Fibroblast of pulmonary artery (primary cell): ENCODE measurements at regions not wholly inside any gene's neighbourhood (a gene's known extent, or its start where the extent isn't known, plus 50 kb on each side); places are given as distances from the start of the nearest gene placed in this dataset.

Experiments
- DNase-seq: peaks from one replicate; pipeline ENCODE4 v3.0.0-alpha.2; 2010; ENCODE audit warnings: low read depth
- H3K4me3 ChIP-seq: replicated peaks from 2 replicates; pipeline ENCODE4 v1.5.1; 2011; ENCODE audit warnings: low read depth, mild to moderate bottlenecking, control low read depth, low read length, moderate library complexity
- TF ChIP-seq, protein P1 (sequence below): IDR thresholded peaks from 2 replicates; pipeline ENCODE4 v1.5.1; 2011; ENCODE audit warnings: mild to moderate bottlenecking, control low read depth, low read length, inconsistent platforms; ENCODE audit errors: missing control alignments

DNA sequence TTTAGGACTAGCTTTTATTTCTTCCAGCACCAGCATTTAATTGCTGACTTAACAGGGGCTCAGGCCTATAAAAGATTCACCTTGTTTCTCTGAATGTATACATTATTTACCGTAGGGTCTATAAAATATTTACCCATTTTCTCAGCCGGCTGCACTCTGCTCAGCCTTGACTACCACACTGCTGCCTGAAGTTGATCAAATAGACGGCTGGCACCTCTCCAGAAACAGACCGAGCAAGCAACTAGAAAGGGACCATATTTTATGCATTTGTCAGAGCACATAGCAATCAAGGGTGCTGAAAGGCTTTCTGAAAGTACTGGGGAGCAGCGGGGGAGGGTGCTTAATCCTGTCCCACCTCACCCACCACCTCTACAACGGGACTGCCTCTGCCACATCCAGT, 64.7 kb upstream of the FGGY start:
- TF ChIP-seq, protein P1, sequence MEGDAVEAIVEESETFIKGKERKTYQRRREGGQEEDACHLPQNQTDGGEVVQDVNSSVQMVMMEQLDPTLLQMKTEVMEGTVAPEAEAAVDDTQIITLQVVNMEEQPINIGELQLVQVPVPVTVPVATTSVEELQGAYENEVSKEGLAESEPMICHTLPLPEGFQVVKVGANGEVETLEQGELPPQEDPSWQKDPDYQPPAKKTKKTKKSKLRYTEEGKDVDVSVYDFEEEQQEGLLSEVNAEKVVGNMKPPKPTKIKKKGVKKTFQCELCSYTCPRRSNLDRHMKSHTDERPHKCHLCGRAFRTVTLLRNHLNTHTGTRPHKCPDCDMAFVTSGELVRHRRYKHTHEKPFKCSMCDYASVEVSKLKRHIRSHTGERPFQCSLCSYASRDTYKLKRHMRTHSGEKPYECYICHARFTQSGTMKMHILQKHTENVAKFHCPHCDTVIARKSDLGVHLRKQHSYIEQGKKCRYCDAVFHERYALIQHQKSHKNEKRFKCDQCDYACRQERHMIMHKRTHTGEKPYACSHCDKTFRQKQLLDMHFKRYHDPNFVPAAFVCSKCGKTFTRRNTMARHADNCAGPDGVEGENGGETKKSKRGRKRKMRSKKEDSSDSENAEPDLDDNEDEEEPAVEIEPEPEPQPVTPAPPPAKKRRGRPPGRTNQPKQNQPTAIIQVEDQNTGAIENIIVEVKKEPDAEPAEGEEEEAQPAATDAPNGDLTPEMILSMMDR, result no peak
- DNase-seq, result peak; percentile 33
- H3K4me3 ChIP-seq, result no peak overlapping the region

DNA sequence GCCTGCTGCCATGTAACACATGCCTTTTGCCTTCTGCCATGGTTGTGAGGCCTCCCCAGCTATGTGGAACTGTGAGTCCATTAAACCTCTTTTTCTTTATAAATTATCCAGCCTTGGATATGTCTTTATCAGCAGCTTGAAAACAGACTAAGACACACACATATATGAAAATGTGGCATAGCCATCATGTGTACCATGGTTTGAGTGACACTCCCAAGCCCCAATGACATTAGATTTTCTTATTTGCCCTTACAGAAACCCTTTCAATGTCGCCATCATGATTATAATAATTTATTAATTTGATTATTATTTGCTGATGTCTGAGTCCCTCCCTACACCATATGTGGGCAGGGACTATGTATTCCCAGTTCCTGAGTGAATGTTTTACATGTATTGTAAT, 63.5 kb upstream of the FGGY start:
- no peak overlapping the region for H3K4me3 ChIP-seq
- TF ChIP-seq, protein P1, result no peak
- DNase-seq, result no peak

DNA sequence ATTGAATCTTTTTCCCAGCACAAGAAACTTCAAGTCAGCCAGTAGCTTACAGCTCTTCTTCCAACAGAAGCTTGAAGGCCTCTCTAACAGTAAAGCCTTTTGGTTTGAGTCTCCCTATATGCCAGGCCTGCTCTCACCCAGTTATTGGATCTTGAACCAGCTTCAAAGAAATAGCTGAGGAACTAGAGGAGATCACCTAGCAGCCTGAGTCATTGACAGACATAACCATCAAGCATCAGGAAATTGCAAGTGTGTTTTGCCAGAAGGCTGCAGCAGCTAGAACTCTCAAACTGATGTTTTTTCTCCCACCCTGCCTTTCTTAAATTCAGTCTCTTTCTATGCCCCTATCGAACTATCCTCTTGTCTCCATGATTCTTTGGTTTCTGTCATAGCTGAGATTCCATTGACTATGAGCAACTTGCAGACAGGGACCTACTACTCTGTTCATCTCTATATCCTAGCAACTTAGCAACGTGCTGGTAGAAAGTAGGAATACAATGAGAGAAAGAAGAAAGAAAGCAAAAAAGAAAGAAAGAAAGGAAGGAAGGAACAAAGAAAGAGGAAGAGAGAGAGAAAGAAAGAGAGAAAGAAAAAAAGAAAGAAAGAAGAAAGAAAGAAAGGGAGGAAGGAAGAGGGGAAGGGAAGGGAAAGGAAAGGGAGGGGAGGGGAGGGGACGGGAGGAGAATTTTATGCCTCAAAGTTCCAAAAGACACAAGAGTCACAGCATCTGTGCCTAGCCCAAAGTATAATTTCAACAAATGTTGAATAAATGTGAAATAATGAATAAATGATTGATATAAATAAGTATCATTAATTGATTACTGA, 60.0 kb upstream of the FGGY start:
- TF ChIP-seq, protein P1, result no peak
- no peak for DNase-seq
- no peak overlapping the region for H3K4me3 ChIP-seq

DNA sequence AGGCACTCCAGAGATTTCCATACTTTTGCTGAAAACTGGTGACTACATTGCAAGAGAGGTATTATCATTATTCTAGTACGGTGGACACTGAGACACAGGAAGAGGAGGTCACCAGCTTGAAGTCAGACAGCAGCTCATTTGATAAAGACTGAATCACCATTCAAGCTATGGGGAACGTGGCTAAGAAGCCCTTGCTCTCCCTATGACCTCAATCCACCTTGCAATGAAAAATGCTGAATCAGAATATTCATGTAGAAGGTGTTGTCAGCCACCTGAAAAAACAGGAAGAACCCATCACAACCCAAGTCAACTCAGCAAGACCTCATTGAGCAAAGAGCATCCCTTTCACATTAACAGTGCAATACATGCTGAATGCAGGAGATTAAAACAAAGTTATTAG, 59.0 kb upstream of the FGGY start:
- no peak for DNase-seq
- TF ChIP-seq, protein P1, result no peak
- H3K4me3 ChIP-seq, result no peak overlapping the region

DNA sequence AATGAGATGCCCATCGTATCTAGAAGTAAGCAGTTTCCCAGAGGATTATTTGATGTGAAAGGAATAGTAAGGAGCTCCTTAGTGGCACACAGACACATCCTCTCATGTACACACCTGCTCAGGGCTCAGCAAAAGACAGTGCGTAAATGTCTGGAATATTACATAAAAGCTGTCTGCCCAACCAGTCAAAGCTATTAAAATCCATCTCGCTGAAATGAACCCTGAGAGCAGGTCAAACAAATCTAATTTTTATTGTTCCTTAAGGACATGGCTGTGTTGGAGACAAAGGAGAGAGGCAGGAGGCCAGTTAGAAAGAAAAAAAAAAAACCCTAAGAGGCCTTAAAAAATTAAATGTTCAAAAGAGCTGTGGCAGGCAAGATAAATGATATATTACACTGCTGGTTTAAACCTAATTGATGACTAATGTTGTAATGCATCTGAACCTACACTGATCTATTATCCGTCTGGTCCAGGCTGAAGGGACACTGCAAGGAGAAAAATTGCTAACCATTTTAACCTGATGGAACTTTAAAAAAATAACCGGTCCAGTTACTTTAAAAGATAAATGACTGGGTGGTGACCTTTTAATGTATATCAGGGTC, 58.5 kb upstream of the FGGY start:
- no peak overlapping the region for H3K4me3 ChIP-seq
- no peak for DNase-seq
- TF ChIP-seq, protein P1, result no peak

DNA sequence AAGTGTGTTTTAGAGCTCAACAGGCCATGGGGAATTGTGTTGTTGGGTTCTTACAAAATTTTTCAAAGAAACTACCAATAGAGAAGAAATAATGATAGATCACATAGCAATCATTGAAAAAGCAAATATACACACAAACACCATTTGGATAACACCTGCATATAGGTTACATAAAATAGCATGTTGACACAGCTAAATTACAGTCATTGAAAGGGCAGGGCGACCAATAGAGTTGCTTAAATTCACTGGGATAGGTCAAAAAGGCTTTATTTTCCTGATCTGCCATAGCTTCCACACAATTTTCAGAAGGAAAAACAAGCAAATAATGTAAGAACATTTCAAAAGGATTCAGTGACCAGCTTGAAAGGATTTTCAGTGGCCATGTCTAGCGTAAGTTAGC, 57.9 kb upstream of the FGGY start:
- no peak overlapping the region for H3K4me3 ChIP-seq
- no peak for DNase-seq
- TF ChIP-seq, protein P1, result no peak
